Ecto neural progenitor cell (in vitro differentiated cells): ENCODE measurements at regions not wholly inside any gene's neighbourhood (a gene's known extent, or its start where the extent isn't known, plus 50 kb on each side); places are given as distances from the start of the nearest gene placed in this dataset.
"Not testable (repeated sequence)": the region's sequence is repeated elsewhere in the genome, so short reads cannot be mapped to it uniquely, and the experiment has no call there.

ENCODE experiments used
- DNase-seq: peaks from one replicate; pipeline ENCODE4 v3.0.0-alpha.2; 2018; ENCODE audit warnings: low spot score

GRCh38 chr5:75002271-75002670 lies 50.1 kb downstream of the GCNT4 start:
- DNase-seq = no peak

DNA sequence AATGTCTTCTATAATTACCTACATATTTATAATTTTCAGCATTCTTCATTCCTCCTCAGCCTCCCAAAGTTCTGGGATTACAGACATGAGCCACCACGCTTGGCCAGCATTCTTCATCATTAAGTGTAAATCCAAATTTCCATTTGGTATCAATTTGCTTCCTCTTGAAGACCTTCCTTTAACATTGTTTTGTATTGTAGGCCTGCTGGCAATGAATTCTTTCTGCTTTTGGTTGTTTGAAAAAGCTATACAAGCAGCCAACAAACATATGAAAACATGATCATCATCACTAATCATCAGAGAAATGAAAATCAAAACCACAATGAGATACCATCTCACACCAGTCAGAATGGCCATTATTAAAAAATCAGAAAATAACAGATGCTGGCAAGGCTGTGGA lies 56.4 kb downstream of the GCNT4 start:
- DNase-seq = no peak

DNA sequence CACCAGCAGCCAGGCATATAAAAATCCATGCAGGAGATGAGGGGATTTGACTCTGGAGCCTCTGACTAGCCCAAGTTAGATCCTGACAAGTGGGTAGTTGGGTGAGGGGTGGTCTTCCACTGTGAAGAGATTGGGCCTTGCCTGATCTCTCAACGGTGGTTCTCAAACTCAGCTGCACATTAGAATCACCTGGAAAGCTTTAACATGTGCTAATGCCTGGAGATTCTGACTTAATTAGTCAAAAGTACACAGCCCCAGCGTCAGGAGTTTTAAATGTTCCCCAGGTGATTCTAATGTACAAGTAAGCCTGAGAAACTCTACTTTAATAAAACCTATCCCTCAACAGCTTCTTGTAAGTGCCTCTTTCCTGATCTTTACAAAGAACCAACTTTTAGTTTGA lies 57.5 kb downstream of the GCNT4 start:
- DNase-seq = no peak

DNA sequence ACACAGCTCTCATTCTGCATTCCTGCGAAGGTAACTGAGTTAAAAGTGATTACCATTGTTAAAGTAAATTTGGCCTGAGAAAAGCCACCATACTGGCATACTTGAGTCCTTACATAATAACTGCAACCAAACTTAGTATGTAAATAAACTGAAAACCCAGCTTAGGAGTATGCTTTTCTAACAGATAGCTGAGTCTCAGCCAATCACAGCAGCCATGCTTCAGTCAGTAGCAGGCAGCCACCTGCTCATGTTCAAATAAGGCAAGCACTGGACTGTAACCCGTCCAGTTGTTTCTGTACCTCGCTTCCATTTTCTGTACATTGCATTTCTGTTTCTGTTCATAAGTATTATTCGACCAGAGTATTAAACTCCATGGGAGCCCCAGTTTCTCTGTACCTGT lies 58.6 kb downstream of the GCNT4 start:
- no peak for DNase-seq

- DNase-seq = no peak
These were observed 59.6 kb downstream of the GCNT4 start for GRCh38 chr5:74992791-74993190.

- no peak for DNase-seq
These were observed 60.8 kb downstream of the GCNT4 start for GRCh38 chr5:74991522-74991921.

GRCh38 chr5:74990194-74990593 lies 62.2 kb downstream of the GCNT4 start:
- no peak for DNase-seq

DNA sequence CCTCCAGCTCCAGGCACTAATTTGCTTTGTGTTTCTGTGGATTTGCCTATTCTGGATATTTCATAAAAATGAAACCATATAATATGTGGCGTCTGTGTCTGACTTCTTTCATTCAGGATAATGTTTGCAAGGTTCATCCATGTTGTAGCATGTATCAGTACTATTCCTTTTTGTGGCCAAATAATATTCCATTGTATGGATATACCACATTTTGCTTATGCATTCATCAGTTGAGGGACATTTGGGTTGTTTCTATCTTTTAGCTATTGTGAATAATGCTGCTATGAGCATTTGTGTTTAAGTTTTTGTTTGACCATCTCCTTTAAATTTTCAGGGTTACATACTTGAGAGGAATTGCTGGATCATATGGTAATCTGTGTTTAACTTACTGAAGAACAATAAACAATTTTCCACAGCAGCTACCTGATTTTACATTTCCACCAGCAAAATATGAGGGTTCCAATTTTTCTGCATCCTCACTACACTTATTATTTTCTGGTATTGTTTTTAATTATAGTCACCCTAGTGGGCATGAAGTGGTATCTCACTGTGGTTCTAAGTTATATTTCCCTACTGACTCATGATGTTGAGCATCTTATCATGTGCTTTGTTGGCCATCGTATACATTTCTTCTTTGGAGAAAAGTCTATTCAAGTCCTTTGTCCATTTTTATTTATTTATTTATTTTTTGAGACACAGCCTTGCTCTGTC lies 63.9 kb downstream of the GCNT4 start:
- DNase-seq = no peak

- no peak for DNase-seq
These were observed 74.0 kb downstream of the GCNT4 start for GRCh38 chr5:74978345-74978744.

DNA sequence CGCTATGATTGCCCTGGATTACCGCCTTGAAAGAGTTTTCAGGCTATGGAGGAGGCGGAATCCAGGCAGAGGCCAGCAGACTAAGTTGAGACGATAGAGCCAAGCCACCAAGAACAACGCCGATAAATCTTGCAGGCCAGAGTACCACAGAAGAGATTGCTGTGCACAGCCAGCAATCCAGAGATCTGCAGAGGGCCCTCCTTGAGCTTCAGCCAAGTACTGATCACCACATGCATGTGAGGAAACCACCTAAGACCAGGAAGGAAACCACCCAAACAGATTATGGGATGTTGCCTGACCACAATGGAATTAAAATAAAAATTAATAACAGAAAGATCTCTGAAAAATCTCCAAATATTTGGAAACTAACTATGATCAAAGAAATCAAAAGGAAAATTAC lies 74.9 kb downstream of the GCNT4 start:
- DNase-seq = no peak

- DNase-seq = no peak
These were observed 75.7 kb downstream of the GCNT4 start for GRCh38 chr5:74976651-74977050.

DNA sequence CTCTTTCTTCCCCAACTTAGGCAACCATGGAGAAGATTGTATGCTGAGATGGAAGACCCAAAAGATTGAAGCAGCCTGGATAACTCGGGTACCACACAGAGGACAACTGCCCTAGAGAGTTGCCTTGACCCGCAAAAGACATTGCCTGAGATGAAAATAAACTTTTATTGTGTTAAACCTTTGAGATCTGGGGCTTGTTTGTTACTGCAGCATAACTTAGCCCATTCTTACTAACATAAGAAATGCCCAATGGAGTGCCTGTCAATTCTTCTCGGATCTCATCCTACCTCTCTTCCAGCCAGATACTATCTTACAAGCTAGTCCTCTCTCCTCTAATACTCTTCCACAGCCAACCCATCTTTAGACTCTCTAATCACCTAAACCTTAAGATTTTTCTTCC lies 76.8 kb downstream of the GCNT4 start:
- no peak for DNase-seq

GRCh38 chr5:74974451-74975091 lies 77.8 kb downstream of the GCNT4 start:
- no peak for DNase-seq

GRCh38 chr5:74973694-74974093 lies 78.7 kb downstream of the GCNT4 start:
- no peak for DNase-seq

- DNase-seq = no peak
These were observed 80.4 kb downstream of the GCNT4 start for GRCh38 chr5:74971947-74972460.

- DNase-seq = not testable (repeated sequence)
These were observed 81.5 kb downstream of the GCNT4 start for GRCh38 chr5:74970891-74971290.

GRCh38 chr5:74969726-74970125 lies 82.6 kb downstream of the GCNT4 start:
- no peak for DNase-seq

DNA sequence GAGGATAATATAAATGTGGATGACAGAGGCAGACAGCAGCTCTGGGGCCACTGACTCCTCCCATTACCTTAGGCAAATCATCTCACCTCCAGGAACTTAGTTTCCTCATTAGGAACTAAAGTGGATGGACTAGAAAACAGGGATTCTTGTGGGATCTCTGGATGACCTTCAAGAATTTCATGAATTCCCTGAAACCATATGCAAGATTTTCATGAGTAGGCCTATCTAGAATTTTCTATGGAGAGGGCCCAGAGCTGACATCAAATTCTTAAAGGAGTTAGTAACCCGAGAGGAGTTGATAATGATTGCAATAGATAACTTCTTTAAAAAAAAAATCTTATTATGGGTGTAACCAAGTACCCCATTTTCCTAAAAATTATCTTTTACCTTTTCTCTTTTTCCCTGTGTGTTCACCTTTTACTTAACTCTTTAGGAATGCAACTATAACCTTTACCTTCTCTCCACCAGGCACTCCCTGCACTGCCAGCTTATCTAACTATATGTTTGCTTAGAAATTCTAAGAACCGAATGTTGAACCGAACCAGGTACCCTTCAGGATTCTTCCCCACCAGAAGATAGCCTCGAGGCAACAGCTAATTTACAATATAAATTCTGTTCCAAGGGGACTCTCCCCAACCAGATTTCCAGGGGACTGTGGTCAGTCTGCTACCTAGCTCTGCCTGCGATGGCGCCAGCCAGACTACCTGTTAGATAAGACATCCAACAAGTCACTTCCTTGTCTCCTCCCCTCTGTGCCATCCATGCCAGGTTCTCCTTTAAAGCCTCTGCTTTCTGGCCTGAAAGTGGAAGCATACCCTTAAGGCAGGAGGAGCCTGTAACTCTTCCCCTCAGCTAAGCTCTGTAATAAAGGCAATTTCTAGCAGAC lies 86.0 kb downstream of the GCNT4 start:
- no peak for DNase-seq

GRCh38 chr5:74963407-74963806 lies 89.0 kb downstream of the GCNT4 start:
- DNase-seq = no peak

GRCh38 chr5:74957906-74958305 lies 91.7 kb upstream of the FAM169A start:
- DNase-seq = no peak

GRCh38 chr5:74957029-74957784 lies 91.0 kb upstream of the FAM169A start:
- DNase-seq = no peak

DNA sequence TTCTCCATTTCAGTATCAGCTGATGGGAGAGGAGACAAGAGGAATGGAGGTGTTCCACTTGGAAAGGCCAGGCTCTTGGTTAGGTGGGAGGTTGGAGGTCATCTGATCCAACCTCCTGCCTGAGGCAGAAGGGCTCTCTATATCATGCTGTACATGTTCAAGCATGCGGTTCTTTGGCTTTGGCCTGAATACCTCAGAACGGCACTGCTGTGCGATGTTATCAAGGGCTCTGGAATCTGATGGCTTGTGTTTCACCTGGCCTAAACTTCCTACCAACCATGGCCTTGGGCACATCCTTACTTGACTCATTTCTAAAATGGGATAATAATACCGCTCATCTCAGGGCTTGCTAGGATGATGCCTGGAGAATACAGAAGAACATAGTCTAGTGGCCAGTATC lies 90.1 kb upstream of the FAM169A start:
- DNase-seq = no peak
